Fibroblast of lung (primary cell): ENCODE measurements at regions not wholly inside any gene's neighbourhood (a gene's known extent, or its start where the extent isn't known, plus 50 kb on each side); places are given as distances from the start of the nearest gene placed in this dataset.
"Not testable (repeated sequence)": the region's sequence is repeated elsewhere in the genome, so short reads cannot be mapped to it uniquely, and the experiment has no call there.

ENCODE experiments used
- CTCF ChIP-seq, 2 donors: IDR thresholded peaks in 1 of 2; conservative IDR thresholded peaks in 1 of 2; 1 replicate in 1 of 2; 2 replicates in 1 of 2; pipeline ENCODE4 v1.5.1; 2011 to 2012; ENCODE audit warnings: low read length in 2 of 2, control low read depth in 1 of 2, inconsistent platforms in 1 of 2, low read depth in 1 of 2, mild to moderate bottlenecking in 1 of 2
- EZH2 ChIP-seq: IDR thresholded peaks from 2 replicates; pipeline ENCODE4 v1.5.1; 2012; ENCODE audit warnings: low read length, control low read depth, mild to moderate bottlenecking; ENCODE audit errors: missing control alignments

- not testable (repeated sequence) for TF ChIP-seq CTCF (conservative IDR thresholded peaks at IDR 0.05 in 1 of 2, IDR thresholded peaks at IDR 0.05 in 1 of 2; ENCODE audit: low read depth in 1 of 2, low read length in 2 of 2); EZH2
Observed at GRCh38 chr1:120609834-120610233, 113.9 kb upstream of the NBPF26 start.
